ENCODE measurements at regions not wholly inside any gene's neighbourhood (a gene's known extent, or its start where the extent isn't known, plus 50 kb on each side); places are given as distances from the start of the nearest gene placed in this dataset.
"Not testable (repeated sequence)": the region's sequence is repeated elsewhere in the genome, so short reads cannot be mapped to it uniquely, and the experiment has no call there.

DNA sequence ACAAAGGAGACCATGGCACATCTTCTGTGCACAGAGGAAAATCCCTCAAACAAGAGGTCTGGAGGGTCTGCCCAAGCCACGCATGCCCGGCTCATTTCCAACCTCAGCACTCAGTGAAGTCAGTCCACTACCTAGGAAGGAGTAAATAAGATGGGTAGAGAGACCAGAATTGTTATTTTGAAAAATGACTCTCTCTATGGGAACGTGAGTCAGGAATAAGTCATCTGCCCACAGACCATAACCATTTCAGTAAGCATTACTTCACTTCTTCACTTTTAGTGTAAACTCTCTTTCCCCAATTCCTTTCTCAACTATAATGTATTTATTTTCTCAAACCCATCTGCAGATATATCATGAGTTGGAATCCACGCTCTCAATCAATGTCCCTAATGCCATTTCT, 1039.9 kb upstream of the USP15 start:
- no peak for DNase-seq (ENCODE audit: low read depth)

DNA sequence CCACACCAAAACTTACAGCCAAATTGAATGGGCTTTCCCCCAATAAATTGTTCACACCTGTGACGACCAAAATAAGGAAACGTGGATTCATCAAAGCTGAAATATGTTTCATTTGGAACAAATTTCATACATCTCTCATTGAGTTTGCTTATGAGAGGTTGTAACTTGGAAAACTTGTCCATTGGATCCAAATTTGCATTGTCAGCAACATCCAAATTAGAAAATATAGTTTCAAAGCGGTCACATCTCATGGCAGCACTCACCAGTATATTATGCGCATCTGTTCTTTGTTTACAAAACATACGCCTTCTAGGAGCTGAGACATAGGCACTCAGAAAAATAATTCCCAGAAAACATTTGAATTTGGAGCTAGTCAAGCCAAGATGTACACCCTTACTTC, 1028.2 kb upstream of the USP15 start:
- DNase-seq (ENCODE audit: low read depth), result no peak

DNA sequence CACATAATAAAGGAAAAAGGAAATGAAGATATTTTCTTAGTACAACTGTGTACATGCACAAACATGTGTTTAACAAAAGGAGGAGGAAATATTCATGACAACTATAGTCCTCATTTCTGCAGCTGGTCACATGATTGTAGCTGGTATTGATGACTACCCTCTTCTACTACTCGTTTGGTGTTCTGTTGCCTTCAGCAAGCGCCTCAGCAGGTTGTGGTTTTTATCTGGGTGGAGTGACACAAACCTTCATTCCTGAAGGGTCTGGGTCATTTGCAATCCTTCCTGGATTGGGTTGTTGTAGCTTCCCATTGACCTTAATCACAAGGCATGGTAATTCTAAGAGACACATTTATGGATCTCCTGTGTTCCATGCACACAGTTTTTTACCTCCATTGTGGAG, 1009.9 kb upstream of the USP15 start:
- DNase-seq (ENCODE audit: low read depth), result no peak

DNA sequence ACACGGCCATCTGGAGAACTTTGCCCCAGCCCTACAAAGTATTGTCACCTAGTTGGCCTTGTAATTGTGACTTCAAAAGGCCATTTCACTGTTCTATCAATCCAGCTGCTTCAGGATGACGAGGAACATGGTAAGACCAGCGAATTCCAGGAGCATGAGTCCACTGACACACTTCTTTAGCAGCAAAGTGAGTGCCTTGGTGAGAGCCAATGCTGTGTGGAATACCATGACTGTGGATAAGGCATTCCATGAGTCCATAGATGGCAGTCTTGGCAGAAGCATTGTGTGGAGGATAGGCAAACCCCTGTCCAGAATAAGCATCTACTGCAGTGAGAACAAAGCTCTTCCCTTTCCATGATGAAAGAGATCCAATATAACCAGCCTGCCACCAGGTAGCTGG, 1009.1 kb upstream of the USP15 start:
- no peak for DNase-seq (ENCODE audit: low read depth)

DNA sequence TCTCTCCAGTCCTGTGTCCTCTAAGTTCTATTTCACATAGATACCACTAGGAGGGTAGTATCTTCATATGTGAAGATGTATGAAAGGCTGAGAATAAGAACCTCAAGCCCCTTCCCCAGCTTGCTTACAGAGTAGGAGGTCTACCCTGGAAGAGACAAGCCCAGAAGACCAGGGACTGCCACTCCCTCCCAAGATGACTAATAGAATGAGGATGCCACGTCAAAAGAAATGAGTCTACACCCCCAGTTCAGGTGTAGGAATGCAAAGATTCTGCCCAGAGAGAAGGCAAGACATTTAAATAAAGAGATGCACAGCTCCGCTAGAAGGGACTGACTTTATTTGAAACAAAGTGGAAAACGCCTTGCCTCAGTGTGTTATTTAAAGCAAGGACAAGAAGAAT, 1006.0 kb upstream of the USP15 start:
- DNase-seq (ENCODE audit: low read depth), result no peak

DNA sequence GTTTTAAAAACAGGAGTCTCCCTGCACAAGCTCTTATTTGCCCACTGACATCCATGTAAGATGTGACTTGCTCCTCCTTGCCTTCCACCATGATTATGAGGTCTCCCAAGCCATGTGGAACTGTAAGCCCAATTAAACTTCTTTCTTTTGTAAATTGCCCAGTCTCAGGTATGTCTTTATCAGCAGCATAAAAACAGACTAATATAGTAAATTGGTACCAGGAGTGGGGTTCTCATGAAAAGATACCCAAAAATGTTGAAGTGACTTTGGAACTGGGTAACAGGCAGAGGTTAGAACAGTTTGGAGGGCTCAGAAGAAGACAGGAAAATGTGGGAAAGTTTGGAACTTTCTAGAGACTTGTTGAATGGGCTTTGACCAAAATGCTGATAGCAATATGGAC, 995.9 kb upstream of the USP15 start:
- DNase-seq (ENCODE audit: low read depth), result not testable (repeated sequence)

DNA sequence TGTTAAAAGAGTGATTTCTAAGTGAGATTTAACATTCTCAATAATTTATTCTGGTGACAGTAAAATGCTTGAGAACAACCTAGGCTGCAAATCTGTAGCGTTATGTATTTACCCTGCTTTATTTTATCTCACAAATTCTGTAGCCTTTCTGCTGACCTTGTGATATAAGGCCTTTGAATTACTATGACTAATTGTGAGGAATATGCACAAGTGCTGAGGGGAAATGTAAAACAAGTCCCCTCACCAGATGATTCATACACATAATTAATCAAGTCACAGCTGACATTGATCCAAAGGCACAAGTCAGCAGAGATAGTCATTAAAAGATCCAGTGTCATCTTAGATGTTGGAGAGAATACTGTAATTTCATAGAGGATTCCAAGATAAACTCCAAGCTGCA, 992.7 kb upstream of the USP15 start:
- DNase-seq (ENCODE audit: low read depth), result no peak

DNA sequence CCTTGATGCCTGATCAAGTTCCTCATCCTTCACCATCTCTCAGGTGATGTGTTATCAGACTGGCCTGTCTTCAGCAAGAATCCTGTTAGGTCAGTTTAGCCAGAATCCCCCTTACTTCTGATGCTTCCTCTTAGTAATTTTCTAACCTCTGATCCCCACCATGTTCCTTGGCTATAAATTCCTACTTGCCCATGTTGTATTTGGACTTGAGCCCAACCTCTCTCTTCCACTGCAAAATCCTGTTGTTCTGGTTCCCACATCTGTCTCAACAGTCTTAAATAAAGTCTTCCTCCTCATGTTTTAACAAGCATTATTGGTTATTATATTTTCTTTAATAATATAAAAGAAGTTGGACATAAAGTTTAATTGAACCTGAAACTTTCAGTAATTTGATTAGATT, 987.8 kb upstream of the USP15 start:
- DNase-seq (ENCODE audit: low read depth), result no peak

DNA sequence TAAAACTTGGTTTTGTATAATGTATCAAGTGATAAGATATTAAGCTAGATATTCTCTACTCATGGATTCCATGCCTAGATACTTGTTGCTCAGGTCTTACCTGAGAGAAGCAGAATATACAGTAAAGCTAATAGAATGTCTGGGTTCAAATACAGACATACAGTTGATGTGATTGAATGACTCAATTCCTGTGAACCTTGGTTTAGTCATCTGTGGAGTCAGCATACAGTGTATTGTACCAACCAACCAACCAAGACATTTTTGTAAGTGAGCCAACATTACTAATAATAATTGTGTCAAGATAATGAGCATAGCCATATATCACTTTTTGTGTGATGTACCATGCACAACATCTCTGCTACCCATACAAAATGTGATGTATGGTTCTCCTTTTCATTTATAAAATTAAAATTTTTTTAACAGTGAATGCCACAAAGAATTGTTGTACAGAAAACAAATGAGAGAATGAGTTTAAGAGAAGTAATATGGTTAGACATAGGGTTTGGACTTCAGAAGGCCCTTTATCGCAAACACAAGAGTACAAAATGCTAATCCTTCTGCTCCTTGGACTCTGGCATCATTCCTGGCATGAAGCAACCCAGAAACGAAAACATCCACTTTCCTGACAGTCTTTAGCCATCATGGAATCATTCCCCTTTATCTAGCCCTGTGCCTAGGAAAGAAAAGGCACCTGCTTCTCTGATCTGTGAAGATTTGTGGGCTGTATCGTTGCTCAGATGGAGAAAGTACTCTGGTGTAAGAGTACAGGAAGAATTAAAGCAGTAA, 977.2 kb upstream of the USP15 start:
- no peak for DNase-seq (ENCODE audit: low read depth)

DNA sequence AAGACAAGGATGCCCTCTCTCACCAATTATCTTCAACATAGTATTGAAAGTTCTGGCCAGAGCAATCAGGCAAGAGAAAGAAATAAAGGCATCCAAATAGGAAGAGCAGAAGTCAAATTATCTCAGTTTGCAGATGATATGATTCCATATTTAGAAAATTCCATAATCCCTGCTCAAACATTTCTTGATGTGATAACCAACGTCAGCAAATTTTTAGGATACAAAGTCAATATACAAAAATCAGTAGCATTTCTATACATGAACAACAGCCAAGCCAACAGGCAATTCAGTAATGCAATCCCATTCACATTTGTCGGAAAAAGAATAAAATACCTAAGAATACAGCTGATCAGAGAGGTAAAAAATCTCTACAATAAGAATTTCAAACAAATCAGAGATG, 969.7 kb upstream of the USP15 start:
- no peak for DNase-seq (ENCODE audit: low read depth)

DNA sequence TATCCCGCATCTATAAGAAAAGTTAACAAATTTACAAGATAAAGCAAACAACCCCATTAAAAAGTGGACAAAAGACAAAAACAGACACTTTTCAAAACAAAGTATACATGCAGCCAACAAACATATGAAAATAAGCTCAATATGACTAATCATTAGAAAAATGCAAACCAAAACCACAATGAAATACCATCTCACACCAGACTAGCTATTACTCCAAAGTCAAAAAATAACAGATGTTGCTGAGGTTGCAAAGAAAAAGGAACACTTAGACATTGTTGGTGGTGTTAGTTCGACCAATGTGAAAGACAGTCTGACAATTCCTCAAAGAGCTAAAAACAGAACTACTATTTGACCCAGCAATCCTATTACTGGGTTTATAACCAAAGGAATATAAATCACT, 968.6 kb upstream of the USP15 start:
- peak; percentile 7 for DNase-seq (ENCODE audit: low read depth)

DNA sequence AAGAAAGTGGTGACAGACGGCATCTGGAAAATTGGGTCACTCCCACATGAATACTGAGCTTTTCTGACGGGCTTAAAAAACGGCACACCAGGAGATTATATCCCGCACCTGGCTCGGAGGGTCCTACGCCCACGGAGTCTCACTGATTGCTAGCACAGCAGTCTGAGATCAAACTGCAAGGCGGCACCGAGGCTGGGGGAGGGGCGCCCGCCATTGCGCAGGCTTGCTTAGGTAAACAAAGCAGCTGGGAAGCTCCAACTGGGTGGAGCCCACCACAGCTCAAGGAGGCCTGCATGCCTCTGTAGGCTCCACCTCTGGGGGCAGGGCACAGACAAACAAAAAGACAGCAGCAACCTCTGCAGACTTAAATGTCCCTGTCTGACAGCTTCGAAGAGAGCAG, 966.2 kb upstream of the USP15 start:
- not testable (repeated sequence) for DNase-seq (ENCODE audit: low read depth)

DNA sequence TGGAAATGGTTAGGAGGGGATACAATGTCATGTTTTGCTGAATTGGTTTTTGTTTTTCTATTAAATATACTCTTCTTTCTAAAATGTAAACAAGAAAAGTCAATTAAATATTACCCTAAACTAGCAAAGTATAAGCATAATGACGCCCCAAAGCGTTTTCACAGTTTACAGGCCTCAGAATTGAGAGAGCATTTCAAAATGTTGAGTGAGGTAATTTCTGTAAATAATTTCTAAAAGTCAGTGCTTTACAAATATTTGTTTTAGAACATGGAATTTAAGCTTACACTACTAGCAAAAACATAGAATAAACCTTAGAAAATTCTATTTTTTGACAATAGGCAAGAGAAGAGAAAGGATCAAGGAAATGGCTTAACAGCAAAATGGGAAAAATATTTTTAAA, 958.4 kb upstream of the USP15 start:
- DNase-seq (ENCODE audit: low read depth), result no peak

DNA sequence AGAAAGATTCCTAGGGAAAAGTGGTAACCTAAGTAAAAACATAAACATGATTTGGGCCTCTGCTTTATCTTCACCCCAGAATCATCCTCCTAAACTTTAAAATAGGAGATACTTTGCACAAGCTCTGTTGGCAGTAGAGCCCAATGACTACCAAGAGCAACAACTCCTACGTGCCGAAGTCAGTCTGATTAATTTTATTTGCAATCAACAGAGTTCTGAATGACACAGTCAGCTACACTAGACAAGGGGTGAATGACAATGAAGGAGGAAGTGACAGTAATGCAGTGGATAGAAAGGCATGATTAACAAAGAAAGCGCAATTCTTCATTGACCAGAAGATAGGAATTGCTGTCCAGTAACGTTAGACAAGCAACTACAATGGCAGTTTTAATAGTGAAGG, 957.9 kb upstream of the USP15 start:
- DNase-seq (ENCODE audit: low read depth), result no peak

DNA sequence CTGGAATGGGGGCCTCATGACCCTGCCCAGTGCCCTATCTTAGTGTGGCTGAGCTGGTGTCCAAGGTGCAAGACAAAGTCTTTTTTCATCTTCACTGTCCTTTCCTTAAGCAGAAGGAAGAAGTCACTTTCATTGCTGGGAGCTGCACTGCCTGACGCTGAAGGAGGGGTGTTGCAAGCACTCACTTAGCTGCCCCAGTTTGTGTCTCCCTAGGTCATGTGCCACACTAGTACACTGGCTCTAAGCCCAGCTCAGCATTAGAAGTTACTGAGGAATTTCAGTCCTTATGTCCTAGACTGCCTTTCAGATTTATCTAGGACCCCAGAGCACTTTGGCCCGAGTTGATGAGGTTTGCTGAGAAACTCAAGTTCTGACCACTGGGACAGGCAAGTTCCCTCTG, 952.0 kb upstream of the USP15 start:
- DNase-seq (ENCODE audit: low read depth), result no peak

DNA sequence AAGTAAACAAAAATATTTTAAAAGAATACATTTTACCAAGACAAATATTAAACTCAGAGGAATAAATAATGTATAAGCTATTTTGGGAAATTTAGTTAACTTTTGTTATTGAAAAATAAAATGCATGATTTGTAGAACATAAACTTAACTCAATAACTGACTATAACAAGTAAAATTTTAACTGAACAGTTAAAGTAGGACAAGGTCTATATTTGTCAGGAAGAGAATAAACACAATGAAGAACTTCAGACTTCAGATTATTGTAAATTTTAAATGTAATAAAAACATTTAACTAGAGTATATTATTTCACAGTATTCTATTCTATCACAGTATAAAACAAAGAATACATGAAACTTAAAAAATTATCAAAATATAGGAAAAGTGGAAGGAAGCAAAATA, 948.8 kb upstream of the USP15 start:
- no peak for DNase-seq (ENCODE audit: low read depth)

DNA sequence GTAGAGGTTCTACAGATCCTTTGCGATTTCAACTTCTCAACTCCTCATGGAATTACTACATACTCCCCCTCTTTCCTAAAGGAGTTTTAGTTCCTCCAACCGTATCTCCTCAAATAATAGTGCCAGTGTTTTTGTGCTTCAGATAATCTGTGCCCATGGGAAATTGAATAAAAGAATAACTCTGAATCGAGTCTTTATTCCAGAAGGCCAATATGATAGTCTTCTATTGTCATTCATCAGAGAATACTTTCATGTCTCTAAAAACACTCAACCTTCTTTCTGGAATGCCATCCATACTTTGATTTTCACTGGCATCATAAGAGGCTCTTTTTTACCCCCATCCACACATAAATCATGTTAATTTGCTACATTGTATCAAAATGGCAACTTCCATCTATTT, 911.3 kb upstream of the USP15 start:
- DNase-seq (ENCODE audit: low read depth), result no peak

DNA sequence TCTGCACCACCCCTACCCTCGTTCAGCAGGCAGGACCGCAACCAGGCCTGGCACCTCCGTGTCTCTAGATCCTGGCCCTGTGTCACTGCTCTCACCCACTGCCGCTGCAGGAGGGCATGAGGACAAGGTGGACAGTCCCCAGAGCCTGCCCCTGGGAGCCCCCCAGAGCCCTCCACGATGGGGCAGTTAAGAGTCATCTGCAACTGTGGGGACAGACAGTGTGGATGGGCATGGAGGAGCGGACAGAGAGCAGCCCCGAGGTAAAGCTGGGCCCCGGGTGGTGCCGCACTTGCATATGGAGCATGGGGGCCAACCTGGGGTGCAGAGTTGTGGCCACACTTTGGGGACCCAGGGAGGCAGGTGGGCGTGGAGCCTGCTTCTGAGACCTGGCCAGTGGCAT, 905.1 kb upstream of the USP15 start:
- DNase-seq (ENCODE audit: low read depth), result no peak

DNA sequence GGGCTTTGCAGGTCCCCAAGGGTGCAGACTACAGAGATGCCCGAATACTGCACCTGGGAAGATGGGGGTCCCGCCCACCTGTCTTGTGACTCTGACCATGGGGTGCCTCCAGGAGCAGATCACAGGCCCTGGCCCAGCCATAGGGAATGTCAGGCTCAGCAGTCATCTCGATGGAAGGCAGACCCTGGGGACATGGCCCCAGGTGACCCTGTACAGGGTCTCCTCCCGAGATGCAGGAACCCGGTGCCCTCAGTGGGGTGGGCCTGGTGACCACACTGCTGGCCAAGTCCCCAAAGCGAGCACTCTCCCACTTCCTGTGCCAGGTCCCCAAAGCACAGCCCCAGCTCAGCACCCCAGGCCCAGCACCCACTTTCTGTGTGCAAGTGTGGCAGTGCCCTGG, 903.7 kb upstream of the USP15 start:
- DNase-seq (ENCODE audit: low read depth), result no peak

DNA sequence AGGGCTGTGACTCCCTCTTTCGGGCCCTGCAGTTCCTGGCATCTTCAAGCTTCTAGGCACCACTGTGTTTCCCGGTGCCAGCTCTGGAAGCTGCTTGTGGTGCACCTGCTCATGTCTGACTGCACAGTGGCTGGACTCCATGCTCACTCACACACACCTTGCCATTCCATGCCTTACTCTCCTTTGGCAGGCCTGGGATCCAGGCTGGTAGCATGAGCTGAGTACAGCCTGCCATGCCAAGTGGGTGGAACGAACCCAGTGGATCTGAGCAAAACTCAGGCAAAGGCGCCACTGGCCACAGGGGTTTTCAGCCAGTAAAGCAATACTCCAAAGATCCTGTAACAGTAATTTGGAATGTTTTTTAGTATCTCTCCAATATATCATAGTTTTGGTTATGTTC, 902.7 kb upstream of the USP15 start:
- DNase-seq (ENCODE audit: low read depth), result no peak

DNA sequence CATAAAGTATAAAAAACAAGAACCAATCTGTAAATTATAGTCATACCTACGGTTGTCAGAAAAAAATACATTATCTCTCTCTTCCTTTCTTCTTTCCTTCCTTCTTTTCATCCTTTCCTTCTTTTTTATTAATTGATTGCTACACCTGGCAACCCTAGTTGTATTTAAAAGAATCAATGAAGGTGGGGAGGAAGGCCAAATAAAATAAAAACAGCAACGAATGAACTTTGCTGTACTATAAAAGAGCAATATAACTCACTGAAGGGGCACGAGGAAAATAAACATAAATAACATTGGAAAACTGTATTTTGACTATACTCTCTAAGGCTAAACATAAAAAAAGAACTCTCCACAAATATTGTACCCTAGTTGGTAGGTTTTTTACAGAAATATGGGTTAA, 898.2 kb upstream of the USP15 start:
- DNase-seq (ENCODE audit: low read depth), result no peak

DNA sequence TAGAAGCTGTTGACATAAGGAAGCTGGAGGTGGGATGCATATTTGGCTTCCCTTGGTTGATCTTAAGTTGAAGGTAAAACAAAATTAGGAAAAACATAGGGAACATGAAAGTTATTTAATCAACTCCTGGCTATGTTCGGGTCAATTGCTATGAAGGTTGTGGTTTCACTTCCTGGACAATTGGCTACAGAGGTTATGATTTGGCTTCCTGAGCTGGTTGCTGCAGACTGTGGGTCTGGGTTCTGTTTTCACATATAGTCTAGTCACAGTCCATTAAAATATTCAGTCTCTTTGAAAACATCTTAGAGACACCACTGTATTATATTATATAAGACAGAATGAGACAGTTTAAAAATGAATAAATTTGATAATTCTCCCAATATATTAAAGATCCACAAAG, 895.2 kb upstream of the USP15 start:
- DNase-seq (ENCODE audit: low read depth), result no peak

DNA sequence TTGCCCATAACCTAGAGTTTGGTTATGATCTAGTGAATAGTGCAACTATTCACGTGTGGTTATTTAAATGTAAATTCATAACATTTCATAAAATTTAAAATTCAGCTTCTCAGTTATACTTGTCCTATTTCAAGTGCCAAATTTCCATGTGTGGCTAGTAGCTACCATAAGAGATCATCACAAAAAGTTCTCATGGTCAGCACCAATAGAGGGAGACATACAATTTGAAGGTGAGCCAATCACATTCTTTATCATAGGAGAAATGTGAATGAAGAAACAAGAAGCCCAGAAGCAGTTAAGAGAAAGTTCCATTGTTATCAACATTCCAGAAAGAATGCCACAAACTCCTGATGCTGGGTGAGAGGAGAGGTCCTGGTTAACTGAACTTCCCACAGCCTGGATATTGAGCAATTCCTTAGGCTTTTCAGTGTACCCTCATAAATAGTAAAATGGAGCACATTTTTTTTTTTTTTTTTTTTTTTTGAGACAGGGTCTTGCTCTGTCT, 892.9 kb upstream of the USP15 start:
- no peak for DNase-seq (ENCODE audit: low read depth)

Measured in myocyte (in vitro differentiated cells).